GM18517 (cell line): ENCODE measurements at regions not wholly inside any gene's neighbourhood (a gene's known extent, or its start where the extent isn't known, plus 50 kb on each side); places are given as distances from the start of the nearest gene placed in this dataset.
"Not testable (repeated sequence)": the region's sequence is repeated elsewhere in the genome, so short reads cannot be mapped to it uniquely, and the experiment has no call there.

Source experiments
- ATAC-seq: cut with Tn5 transposase; IDR thresholded peaks from one replicate; pipeline ENCODE4 v1.9.1; 2021; ENCODE audit warnings: mild to moderate bottlenecking, moderate library complexity; ENCODE audit not compliant: unreplicated experiment

DNA sequence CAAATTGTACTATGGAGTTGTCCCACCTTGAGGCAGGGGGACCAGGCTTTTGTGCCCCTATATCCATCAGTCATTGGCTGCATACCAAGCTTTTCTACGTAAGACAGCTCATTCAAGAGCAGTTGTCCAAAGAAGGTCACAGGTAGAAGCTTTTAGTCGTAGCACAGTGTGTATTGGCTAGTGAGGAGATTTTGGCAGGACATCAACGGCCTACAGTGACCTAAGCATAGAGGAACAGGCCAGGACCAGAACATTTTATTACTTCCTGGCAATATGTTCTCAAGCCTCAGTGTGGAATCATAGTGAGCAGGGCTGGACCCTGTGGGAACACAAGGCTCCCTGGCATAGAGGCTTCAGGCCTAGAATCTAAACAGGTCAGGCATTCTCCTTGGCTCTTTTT, 105.4 kb upstream of the ANKRD28 start:
- ATAC-seq, result no peak

- ATAC-seq, result no peak
Measured at GRCh38 chr3:15903759-15904720, 106.3 kb upstream of the ANKRD28 start.

GRCh38 chr3:15905041-15905440, 107.3 kb upstream of the ANKRD28 start:
- no peak for ATAC-seq

- not testable (repeated sequence) for ATAC-seq
Measured at GRCh38 chr3:15907403-15907802, 109.6 kb upstream of the ANKRD28 start.

- ATAC-seq, result no peak
Measured at GRCh38 chr3:15918988-15919387, 121.2 kb upstream of the ANKRD28 start.

- ATAC-seq, result no peak
Measured at GRCh38 chr3:15919971-15920370, 122.2 kb upstream of the ANKRD28 start.

DNA sequence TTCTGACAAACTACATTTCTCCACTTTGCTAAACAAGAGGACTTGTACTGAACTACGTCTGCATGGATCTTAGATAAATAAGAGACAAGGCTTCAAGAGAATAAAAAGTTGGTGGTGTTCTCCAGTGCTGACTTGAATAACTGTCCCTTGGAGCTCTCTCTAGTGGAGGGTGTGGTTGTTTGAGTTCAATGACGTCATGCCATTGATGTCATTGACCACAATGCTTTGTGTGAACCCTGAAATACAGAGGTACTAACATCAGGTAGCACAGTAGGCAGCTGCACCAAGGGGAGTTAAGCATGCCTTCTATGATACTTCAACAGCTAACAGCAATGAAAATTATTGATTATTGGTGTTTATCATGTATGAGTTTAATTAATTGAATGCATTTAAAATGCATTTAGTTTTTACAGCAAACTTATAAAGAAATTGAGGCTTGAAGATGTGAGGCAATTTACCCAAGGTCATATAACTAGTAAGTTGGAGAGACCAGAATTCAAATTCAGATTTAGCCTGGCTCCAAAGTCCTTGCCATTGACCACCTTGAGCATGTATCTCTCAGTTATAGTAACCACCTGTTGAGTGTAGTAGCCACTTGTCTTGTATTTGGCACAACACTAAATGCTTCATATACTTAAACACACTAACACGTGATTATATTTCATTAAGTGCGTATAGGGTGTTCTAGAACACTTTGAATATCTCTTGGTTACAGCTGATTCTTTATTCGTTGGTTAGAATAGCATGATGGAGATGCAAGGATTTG, 126.0 kb upstream of the ANKRD28 start:
- ATAC-seq, result no peak

GRCh38 chr3:15924914-15925313, 127.1 kb upstream of the ANKRD28 start:
- no peak for ATAC-seq

DNA sequence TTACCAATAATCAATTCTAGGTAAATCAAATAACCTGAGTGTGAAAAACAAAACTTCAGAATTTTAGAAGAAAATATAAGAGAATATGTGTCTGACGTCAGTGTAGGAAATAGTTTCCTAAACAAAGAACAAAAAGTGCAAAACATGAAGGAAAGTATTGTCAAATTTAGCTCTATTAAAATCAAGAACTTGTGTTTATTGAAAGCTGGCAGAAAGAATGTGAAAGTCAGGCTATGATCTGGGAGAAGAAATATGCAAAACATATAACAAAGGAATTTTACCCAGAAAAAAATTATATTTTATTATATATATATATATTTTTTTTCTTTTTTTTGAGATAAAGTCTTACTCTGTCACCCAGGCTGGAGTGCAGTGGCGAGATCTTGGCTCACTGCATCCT, 129.1 kb upstream of the ANKRD28 start:
- no peak for ATAC-seq

GRCh38 chr3:15927969-15928368, 130.2 kb upstream of the ANKRD28 start:
- no peak for ATAC-seq

GRCh38 chr3:15929944-15930571, 132.3 kb upstream of the ANKRD28 start:
- ATAC-seq, result no peak

GRCh38 chr3:15932348-15933300, 134.8 kb upstream of the ANKRD28 start:
- no peak for ATAC-seq

DNA sequence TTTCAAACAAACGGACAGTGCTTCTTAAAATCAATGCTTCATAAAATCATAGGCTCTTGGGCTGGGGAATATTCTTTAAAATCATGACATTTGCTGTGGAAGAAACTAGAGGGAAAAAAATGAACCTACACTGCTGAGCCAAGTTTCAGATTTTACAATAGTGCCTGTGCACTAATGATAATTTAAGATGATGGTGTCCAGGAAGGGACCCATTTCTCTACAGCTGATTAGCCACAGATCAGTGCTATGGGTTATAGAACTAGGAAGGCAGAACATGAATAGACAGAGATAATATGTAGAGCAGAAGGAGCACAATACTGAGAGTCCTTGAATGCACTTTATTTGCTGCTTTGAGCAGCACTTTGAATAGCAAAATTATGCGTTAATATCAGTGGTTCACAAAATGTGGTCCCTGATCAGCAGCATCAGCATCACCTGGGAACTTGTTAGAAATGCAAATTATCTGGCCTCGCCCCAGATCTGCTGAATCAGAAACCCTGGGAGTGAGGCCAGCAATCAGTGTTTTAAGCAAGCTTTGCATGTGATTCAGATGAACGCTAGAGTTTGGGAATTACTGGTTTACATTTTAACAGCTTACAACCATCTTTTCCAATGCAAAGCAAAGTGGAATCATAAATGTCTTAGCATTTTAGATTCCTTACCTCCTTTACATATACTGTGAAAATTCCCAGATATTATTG, 135.8 kb upstream of the ANKRD28 start:
- no peak for ATAC-seq

DNA sequence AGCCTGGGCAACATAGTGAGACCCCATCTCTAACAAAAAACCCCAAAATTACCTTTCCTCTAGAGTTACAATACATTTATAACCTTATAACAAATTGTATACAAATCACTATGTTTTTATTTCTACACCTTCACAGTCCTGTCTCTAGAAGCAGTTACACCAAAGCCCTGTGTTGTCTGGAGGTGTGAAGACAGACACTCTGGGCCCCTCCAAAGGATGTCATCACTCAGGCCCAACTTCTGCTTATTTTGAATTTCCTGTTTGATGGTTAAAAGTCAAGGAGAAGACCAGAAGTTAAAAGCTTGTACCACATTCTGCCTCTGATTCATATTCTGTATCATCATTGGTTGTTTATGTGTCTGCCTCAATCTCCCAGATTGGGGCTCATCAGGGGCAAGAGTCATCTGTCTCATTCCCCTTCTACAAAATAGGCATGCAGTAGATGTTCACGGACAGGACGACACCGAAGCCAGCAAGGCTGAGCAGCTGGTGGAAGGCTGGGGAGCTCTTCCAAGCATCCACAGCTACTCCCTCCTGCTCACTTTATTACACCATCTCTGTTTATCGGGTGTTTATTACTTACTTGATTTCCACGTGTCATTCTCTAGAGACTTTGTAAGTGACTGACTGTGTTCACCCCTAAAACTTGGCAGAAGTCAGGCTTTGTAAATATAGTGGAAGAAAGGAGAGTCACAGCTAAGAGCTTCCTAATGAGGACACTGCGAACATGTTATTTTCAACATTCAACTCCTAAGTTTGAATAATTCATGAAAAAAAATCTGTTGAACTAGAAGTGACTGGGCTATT, 136.8 kb upstream of the ANKRD28 start:
- no peak for ATAC-seq

GRCh38 chr3:15936312-15936711, 138.5 kb upstream of the ANKRD28 start:
- no peak for ATAC-seq

DNA sequence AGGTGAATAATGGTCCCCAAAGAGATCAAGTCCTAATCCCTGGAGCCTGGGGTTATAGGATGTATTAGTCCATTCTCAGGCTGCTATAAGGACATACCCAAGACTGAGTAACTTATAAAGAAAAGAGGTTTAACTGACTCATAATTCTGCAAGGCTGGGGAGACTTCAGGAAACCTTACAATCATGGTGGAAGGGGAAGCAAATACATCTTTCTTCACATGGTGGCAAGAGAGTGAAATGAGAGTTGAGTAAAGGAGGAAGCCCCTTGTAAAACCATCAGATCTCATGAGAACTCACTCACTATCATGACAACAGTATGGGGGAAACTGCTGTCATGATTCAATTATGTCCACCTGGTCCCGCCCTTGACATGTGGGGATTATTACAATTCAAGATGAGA, 142.9 kb upstream of the ANKRD28 start:
- ATAC-seq, result no peak

DNA sequence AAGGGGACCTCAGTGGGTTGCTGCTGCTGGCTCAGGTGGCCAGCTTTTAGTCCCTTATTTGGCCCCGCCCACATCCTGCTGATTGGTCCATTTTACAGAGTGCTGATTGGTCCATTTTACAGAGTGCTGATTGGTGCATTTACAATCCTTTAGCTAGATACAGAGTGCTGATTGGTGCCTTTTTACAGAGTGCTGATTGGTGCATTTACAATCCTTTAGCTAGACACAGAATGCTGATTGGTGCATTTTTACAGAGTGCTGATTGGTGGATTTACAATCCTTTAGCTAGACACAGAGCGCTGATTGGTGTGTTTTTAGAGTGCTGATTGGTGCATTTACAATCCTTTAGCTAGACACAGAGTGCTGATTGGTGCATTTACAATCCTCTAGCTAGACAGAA, 143.7 kb upstream of the ANKRD28 start:
- ATAC-seq, result not testable (repeated sequence)

DNA sequence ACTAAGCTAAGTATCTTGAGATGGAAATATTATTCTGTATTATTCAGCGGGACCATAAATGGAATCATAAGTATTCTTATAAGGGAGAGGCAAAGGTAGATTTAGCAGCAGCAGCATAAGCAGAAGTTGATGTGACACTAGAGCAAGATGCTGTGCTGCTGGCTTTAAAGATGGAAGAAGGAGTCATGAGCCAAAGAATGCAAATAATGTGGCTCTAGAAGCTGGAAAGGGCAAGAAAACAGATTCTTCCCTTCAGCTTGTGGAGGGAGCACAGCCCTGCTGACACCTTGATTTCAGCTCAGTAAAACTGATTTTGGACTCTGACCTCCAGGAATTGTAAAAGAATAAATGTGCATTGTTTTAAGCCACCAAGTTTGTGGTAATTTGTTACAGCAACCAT, 144.2 kb upstream of the ANKRD28 start:
- ATAC-seq, result no peak

- ATAC-seq, result no peak
Measured at GRCh38 chr3:15942462-15942861, 144.7 kb upstream of the ANKRD28 start.
